ENCODE measurements at regions not wholly inside any gene's neighbourhood (a gene's known extent, or its start where the extent isn't known, plus 50 kb on each side); places are given as distances from the start of the nearest gene placed in this dataset.

DNA sequence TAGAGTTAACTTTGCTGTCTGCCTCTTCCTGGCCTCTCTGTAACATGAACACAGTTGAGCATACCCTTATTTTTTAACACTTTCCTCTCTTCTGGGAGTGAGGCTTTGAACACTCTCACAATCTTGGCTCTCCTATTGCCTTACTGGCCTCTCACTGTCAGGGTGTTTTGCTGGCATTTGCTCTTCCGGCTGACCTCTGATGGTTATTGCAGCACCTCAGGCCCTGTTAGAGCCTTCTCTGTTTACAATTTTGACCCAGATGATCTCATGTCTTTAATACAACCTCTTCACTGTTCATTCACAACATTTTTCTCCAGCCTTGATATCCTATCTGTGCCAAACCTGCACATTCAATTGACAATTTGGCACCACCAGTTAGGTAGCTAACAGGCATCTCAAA, 357.8 kb upstream of the USP15 start:
- TF ChIP-seq POLR2A (IDR thresholded peaks at IDR 0.05), result no peak
- TF ChIP-seq CTCF (IDR thresholded peaks at IDR 0.05), result no peak
